HG03520 (cell line): ENCODE measurements at regions not wholly inside any gene's neighbourhood (a gene's known extent, or its start where the extent isn't known, plus 50 kb on each side); places are given as distances from the start of the nearest gene placed in this dataset.
"Not testable (repeated sequence)": the region's sequence is repeated elsewhere in the genome, so short reads cannot be mapped to it uniquely, and the experiment has no call there.

Source experiments
- ATAC-seq: cut with Tn5 transposase; IDR thresholded peaks from one replicate; pipeline ENCODE4 v1.9.1; 2021; ENCODE audit warnings: mild to moderate bottlenecking, moderate library complexity; ENCODE audit not compliant: unreplicated experiment

- no peak for ATAC-seq
Observed at GRCh38 chr3:88283242-88283592, 133.5 kb downstream of the C3orf38 start.

- no peak for ATAC-seq
Observed at GRCh38 chr3:88291486-88291885, 141.7 kb downstream of the C3orf38 start.

GRCh38 chr3:88298189-88298588, 148.4 kb downstream of the C3orf38 start:
- ATAC-seq = no peak

- no peak for ATAC-seq
Observed at GRCh38 chr3:88301273-88301995, 151.7 kb downstream of the C3orf38 start.

- no peak for ATAC-seq
Observed at GRCh38 chr3:88301996-88302393, 152.2 kb downstream of the C3orf38 start.

- ATAC-seq = not testable (repeated sequence)
Observed at GRCh38 chr3:88303331-88303904, 153.7 kb downstream of the C3orf38 start.

- ATAC-seq = no peak
Observed at GRCh38 chr3:88307666-88308065, 157.9 kb downstream of the C3orf38 start.

- no peak for ATAC-seq
Observed at GRCh38 chr3:88311826-88312225, 162.1 kb downstream of the C3orf38 start.

GRCh38 chr3:88312256-88312655, 162.5 kb downstream of the C3orf38 start:
- ATAC-seq = no peak

- ATAC-seq = no peak
Observed at GRCh38 chr3:88318067-88318466, 168.3 kb downstream of the C3orf38 start.

- ATAC-seq = no peak
Observed at GRCh38 chr3:88321363-88322050, 171.7 kb downstream of the C3orf38 start.

- no peak for ATAC-seq
Observed at GRCh38 chr3:88324788-88325187, 175.0 kb downstream of the C3orf38 start.

GRCh38 chr3:88334187-88334868, 184.6 kb downstream of the C3orf38 start:
- ATAC-seq = no peak

GRCh38 chr3:88336894-88337293, 187.1 kb downstream of the C3orf38 start:
- ATAC-seq = no peak

GRCh38 chr3:88343264-88343663, 193.5 kb downstream of the C3orf38 start:
- no peak for ATAC-seq

GRCh38 chr3:88346643-88347042, 196.9 kb downstream of the C3orf38 start:
- no peak for ATAC-seq

- no peak for ATAC-seq
Observed at GRCh38 chr3:88362428-88362827, 212.7 kb downstream of the C3orf38 start.

- no peak for ATAC-seq
Observed at GRCh38 chr3:88364926-88365325, 215.2 kb downstream of the C3orf38 start.

- ATAC-seq = no peak
Observed at GRCh38 chr3:88369337-88369736, 219.6 kb downstream of the C3orf38 start.

- no peak for ATAC-seq
Observed at GRCh38 chr3:88369767-88370166, 220.0 kb downstream of the C3orf38 start.

- no peak for ATAC-seq
Observed at GRCh38 chr3:88385090-88385489, 235.3 kb downstream of the C3orf38 start.

GRCh38 chr3:88398581-88398980, 248.8 kb downstream of the C3orf38 start:
- ATAC-seq = no peak
